Astrocyte (in vitro differentiated cells and primary cell): ENCODE measurements at regions not wholly inside any gene's neighbourhood (a gene's known extent, or its start where the extent isn't known, plus 50 kb on each side); places are given as distances from the start of the nearest gene placed in this dataset.

ENCODE experiments used
- DNase-seq: peaks from one replicate; pipeline ENCODE4 v3.0.0-alpha.2; 2010; ENCODE audit warnings: low read depth
- FAIRE-seq: peaks from 2 replicates; lab custom pipeline; 2011; peaks lifted over from hg19 to GRCh38; lab: Jason Lieb, UNC
- H2AFZ ChIP-seq: 2 replicates; pipeline ENCODE4 v1.6.0; 2012; ENCODE audit warnings: low read depth, low read length, inconsistent platforms
- H3K27ac ChIP-seq: 2 replicates; pipeline ENCODE4 v1.5.1; 2011; ENCODE audit warnings: low read depth, low read length, inconsistent platforms
- H3K27me3 ChIP-seq: 2 replicates; pipeline ENCODE4 v1.6.0; 2011; ENCODE audit warnings: low read length, inconsistent platforms; ENCODE audit not compliant: insufficient read depth
- H3K36me3 ChIP-seq: 2 replicates; pipeline ENCODE4 v1.5.1; 2011; ENCODE audit warnings: low read length, inconsistent platforms; ENCODE audit not compliant: insufficient read depth
- H3K4me1 ChIP-seq: 2 replicates; pipeline ENCODE4 v1.5.1; 2011; ENCODE audit warnings: low read length, inconsistent platforms; ENCODE audit not compliant: insufficient read depth
- H3K4me2 ChIP-seq: 2 replicates; pipeline ENCODE4 v1.6.0; 2012; ENCODE audit warnings: low read length, inconsistent platforms
- H3K4me3 ChIP-seq: 2 replicates; pipeline ENCODE4 v1.5.1; 2011; ENCODE audit warnings: low read depth, mild to moderate bottlenecking, low read length, inconsistent platforms; ENCODE audit not compliant: insufficient read depth
- H3K79me2 ChIP-seq: 2 replicates; pipeline ENCODE4 v1.6.0; 2012; ENCODE audit warnings: mild to moderate bottlenecking, low read length, inconsistent platforms; ENCODE audit not compliant: insufficient read depth
- H3K9ac ChIP-seq: 2 replicates; pipeline ENCODE4 v1.6.0; 2012; ENCODE audit warnings: mild to moderate bottlenecking, low read length, inconsistent platforms
- H3K9me3 ChIP-seq: 2 replicates; pipeline ENCODE4 v1.5.1; 2012; ENCODE audit warnings: low read depth, mild to moderate bottlenecking, low read length, inconsistent platforms; ENCODE audit not compliant: insufficient read depth
- H4K20me1 ChIP-seq: 2 replicates; pipeline ENCODE4 v1.6.0; 2012; ENCODE audit warnings: low read length, inconsistent platforms; ENCODE audit not compliant: insufficient read depth
- H3K27ac Mint-ChIP-seq: one replicate; pipeline ENCODE4 v1.8.0; 2021; ENCODE audit warnings: mild to moderate bottlenecking, mixed read lengths; ENCODE audit not compliant: unreplicated experiment
- H3K27me3 Mint-ChIP-seq: one replicate; pipeline ENCODE4 v1.8.0; 2021; ENCODE audit warnings: low read depth, mixed read lengths; ENCODE audit not compliant: unreplicated experiment
- H3K36me3 Mint-ChIP-seq: one replicate; pipeline ENCODE4 v1.8.0; 2021; ENCODE audit warnings: low read depth, mixed read lengths; ENCODE audit not compliant: unreplicated experiment
- H3K4me1 Mint-ChIP-seq: one replicate; pipeline ENCODE4 v1.8.0; 2021; ENCODE audit warnings: low read depth, mixed read lengths; ENCODE audit not compliant: unreplicated experiment
- H3K4me3 Mint-ChIP-seq: one replicate; pipeline ENCODE4 v1.8.0; 2021; ENCODE audit warnings: mild to moderate bottlenecking, moderate library complexity, mixed read lengths; ENCODE audit not compliant: unreplicated experiment
- H3K9me3 Mint-ChIP-seq: one replicate; pipeline ENCODE4 v1.8.0; 2021; ENCODE audit warnings: mild to moderate bottlenecking, mixed read lengths; ENCODE audit not compliant: unreplicated experiment
- EZH2 ChIP-seq: IDR thresholded peaks from 2 replicates; pipeline ENCODE4 v1.6.1; 2012; ENCODE audit warnings: mild to moderate bottlenecking, low read length, inconsistent platforms; ENCODE audit not compliant: insufficient read depth
- TF ChIP-seq, protein P1 (sequence below): IDR thresholded peaks from 2 replicates; pipeline ENCODE4 v1.5.1; 2011; ENCODE audit warnings: low read depth, mild to moderate bottlenecking, inconsistent platforms, low read length, moderate library complexity; ENCODE audit not compliant: insufficient read depth

DNA sequence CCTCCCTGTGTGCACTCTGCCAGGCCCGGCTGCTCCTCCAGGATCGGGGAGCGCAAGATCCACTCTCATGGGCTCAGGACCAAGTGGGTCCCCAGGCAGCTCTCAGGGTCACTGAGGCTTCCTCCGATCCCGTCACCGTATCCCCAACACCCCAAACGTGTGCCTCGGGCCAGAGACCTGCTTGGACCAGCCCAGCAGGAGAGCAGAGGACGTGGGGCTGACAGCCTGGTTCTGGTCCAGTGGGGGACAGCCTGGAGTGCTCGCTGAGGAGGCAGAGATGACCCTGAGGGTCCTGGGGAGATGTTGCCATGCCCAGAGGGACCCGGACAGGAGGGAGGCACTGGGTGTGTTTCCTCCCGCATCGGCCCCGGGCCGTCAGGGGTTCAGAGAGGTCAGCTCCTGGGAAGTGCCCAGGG lies 1402.6 kb downstream of the BRD1 start:
- no peak for FAIRE-seq
- H3K9me3 Mint-ChIP-seq, result no peaks in the 10 kb centered on the region
- H3K9ac ChIP-seq, result no peak overlapping the region

DNA sequence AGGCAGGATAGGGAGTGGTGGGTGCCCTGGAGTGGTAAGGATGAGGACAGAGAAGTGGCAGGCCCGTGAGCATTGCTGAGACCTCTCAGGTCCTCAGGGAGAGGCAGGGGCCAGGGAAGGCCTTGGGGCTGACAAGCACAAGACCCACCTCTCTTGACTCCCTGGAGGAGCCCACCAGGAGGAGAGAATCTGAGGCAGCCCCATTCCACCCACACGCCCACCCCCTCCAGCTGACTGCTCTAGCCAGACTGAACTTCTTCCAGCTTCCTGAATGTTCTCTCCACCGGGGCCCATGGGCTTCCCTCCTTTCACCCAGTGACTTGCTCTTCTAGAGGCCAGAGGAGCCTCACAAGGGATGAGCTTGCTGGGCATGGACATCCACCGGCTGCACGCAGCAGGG lies 1403.0 kb downstream of the BRD1 start:
- H3K27ac ChIP-seq, result no peak overlapping the region
- Mint-ChIP-seq H3K27me3 (peaks cover 12% of the 10 kb centered on the region), H3K4me3 (no peak overlapping the region), H3K9me3 (no peaks in the 10 kb centered on the region), H3K4me1 (peaks cover 21% of the 10 kb centered on the region), H3K27ac (no peak overlapping the region), H3K36me3 (peaks cover 2% of the 10 kb centered on the region)
- no peak overlapping the region for H3K4me2 ChIP-seq
- no peaks in the 10 kb centered on the region for H3K79me2 ChIP-seq
- no peaks in the 10 kb centered on the region for H3K9me3 ChIP-seq
- TF ChIP-seq, protein P1, sequence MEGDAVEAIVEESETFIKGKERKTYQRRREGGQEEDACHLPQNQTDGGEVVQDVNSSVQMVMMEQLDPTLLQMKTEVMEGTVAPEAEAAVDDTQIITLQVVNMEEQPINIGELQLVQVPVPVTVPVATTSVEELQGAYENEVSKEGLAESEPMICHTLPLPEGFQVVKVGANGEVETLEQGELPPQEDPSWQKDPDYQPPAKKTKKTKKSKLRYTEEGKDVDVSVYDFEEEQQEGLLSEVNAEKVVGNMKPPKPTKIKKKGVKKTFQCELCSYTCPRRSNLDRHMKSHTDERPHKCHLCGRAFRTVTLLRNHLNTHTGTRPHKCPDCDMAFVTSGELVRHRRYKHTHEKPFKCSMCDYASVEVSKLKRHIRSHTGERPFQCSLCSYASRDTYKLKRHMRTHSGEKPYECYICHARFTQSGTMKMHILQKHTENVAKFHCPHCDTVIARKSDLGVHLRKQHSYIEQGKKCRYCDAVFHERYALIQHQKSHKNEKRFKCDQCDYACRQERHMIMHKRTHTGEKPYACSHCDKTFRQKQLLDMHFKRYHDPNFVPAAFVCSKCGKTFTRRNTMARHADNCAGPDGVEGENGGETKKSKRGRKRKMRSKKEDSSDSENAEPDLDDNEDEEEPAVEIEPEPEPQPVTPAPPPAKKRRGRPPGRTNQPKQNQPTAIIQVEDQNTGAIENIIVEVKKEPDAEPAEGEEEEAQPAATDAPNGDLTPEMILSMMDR, result no peak
- no peaks in the 10 kb centered on the region for H4K20me1 ChIP-seq
- H2AFZ ChIP-seq, result no peak overlapping the region
- no peak overlapping the region for H3K4me3 ChIP-seq
- H3K36me3 ChIP-seq, result no peaks in the 10 kb centered on the region
- H3K9ac ChIP-seq, result no peak overlapping the region
- FAIRE-seq (no peak), DNase-seq (no peak)
- peaks cover 15% of the 10 kb centered on the region for H3K4me1 ChIP-seq
- no peaks in the 10 kb centered on the region for H3K27me3 ChIP-seq

More for the DNA sequence above, 1402.6 kb downstream of the BRD1 start:
- H3K27ac Mint-ChIP-seq, result no peak overlapping the region
- no peak overlapping the region for H3K4me2 ChIP-seq
- peaks cover 15% of the 10 kb centered on the region for H3K4me1 ChIP-seq
- H3K9me3 ChIP-seq, result no peaks in the 10 kb centered on the region
- H3K36me3 ChIP-seq, result no peaks in the 10 kb centered on the region
- TF ChIP-seq, protein P1, result no peak
- TF ChIP-seq EZH2, result no peak
- no peak for DNase-seq
- H4K20me1 ChIP-seq, result no peaks in the 10 kb centered on the region
- H3K36me3 Mint-ChIP-seq, result peaks cover 2% of the 10 kb centered on the region
- H3K27me3 Mint-ChIP-seq, result peaks cover 12% of the 10 kb centered on the region
- H3K27me3 ChIP-seq, result no peaks in the 10 kb centered on the region
- no peak overlapping the region for H3K27ac ChIP-seq
- H3K4me3 ChIP-seq, result no peak overlapping the region
- no peak overlapping the region for H2AFZ ChIP-seq
- H3K4me1 Mint-ChIP-seq, result peaks cover 21% of the 10 kb centered on the region
- no peaks in the 10 kb centered on the region for H3K79me2 ChIP-seq
- H3K4me3 Mint-ChIP-seq, result no peak overlapping the region

DNA sequence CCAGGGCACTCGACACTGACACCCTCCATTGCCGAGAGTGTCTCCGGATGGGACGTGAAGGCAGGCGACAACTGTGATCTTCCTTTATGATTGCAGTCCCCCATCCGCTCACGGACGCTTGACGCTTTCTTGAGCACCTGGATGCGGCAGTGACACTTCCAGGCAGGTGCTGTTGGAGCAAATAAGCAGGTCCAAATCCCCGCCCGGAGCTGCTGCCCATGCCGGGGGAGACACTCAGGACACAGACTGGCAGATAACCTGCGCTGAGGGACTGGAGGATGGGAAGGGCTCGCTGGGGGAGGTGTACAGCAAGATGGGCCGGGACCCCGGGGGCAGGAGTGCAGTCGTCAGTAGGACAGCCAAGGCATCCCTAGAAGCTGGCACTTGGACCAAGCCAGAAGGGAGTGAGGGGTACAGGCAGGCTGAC lies 1403.5 kb downstream of the BRD1 start:
- TF ChIP-seq, protein P1, result no peak
- no peak for TF ChIP-seq EZH2

More for the DNA sequence above, 1403.5 kb downstream of the BRD1 start:
- peaks cover 20% of the 10 kb centered on the region for H3K4me1 Mint-ChIP-seq
- FAIRE-seq (no peak), DNase-seq (no peak)
- H3K9ac ChIP-seq, result no peak overlapping the region
- no peak overlapping the region for H3K4me3 Mint-ChIP-seq
- peaks cover 2% of the 10 kb centered on the region for H3K36me3 Mint-ChIP-seq
- H3K27me3 Mint-ChIP-seq, result peaks cover 15% of the 10 kb centered on the region
- H3K4me2 ChIP-seq, result no peak overlapping the region
- peak overlapping the region; percentile 5 for H2AFZ ChIP-seq
- no peak overlapping the region for H3K27ac Mint-ChIP-seq
- no peaks in the 10 kb centered on the region for H3K9me3 Mint-ChIP-seq
- H4K20me1 ChIP-seq, result no peaks in the 10 kb centered on the region
- H3K27ac ChIP-seq, result no peak overlapping the region
- no peaks in the 10 kb centered on the region for H3K9me3 ChIP-seq
- H3K4me1 ChIP-seq, result peaks cover 15% of the 10 kb centered on the region
- no peaks in the 10 kb centered on the region for H3K27me3 ChIP-seq
- H3K79me2 ChIP-seq, result no peaks in the 10 kb centered on the region
- no peak overlapping the region for H3K4me3 ChIP-seq
- no peaks in the 10 kb centered on the region for H3K36me3 ChIP-seq
